Progenitor cell of endocrine pancreas (in vitro differentiated cells): ENCODE measurements at regions not wholly inside any gene's neighbourhood (a gene's known extent, or its start where the extent isn't known, plus 50 kb on each side); places are given as distances from the start of the nearest gene placed in this dataset.

Experiments
- DNase-seq: peaks from one replicate; pipeline ENCODE4 v3.0.0; 2021; ENCODE audit warnings: low spot score; ENCODE audit not compliant: unreplicated experiment
- H3K27ac Mint-ChIP-seq: 2 replicates; pipeline ENCODE4 v1.8.0; 2021; ENCODE audit warnings: mild to moderate bottlenecking, moderate library complexity, mixed read lengths
- H3K27me3 Mint-ChIP-seq: 2 replicates; pipeline ENCODE4 v1.8.0; 2021; ENCODE audit warnings: mixed read lengths
- H3K36me3 Mint-ChIP-seq: 2 replicates; pipeline ENCODE4 v1.8.0; 2022; ENCODE audit warnings: mixed read lengths; ENCODE audit not compliant: insufficient read depth
- H3K4me1 Mint-ChIP-seq: 2 replicates; pipeline ENCODE4 v1.8.0; 2021; ENCODE audit warnings: low read depth, mixed read lengths
- H3K4me3 Mint-ChIP-seq: 2 replicates; pipeline ENCODE4 v1.8.0; 2021; ENCODE audit warnings: low read depth, mild to moderate bottlenecking, moderate library complexity, mixed read lengths
- H3K9me3 Mint-ChIP-seq: 2 replicates; pipeline ENCODE4 v1.8.0; 2021; ENCODE audit warnings: low read depth, mixed read lengths
- CTCF ChIP-seq: fragments of 200-600 bp; sonication (generic); IDR thresholded peaks from one replicate; pipeline ENCODE4 v1.5.0; 2021; ENCODE audit warnings: antibody characterized with exemption, mild to moderate bottlenecking; ENCODE audit not compliant: unreplicated experiment

- H3K27ac Mint-ChIP-seq, result no peak overlapping the region
- no peak for DNase-seq
- no peak for TF ChIP-seq CTCF
- no peaks in the 10 kb centered on the region for H3K27me3 Mint-ChIP-seq
- no peak overlapping the region for H3K4me3 Mint-ChIP-seq
- no peaks in the 10 kb centered on the region for H3K4me1 Mint-ChIP-seq
- H3K9me3 Mint-ChIP-seq, result no peaks in the 10 kb centered on the region
- no peaks in the 10 kb centered on the region for H3K36me3 Mint-ChIP-seq
Measured at GRCh38 chr18:40058811-40059570, 1896.0 kb upstream of the PIK3C3 start.

GRCh38 chr18:40056079-40056692 lies 1898.8 kb upstream of the PIK3C3 start:
- Mint-ChIP-seq H3K36me3 (no peaks in the 10 kb centered on the region), H3K4me1 (no peaks in the 10 kb centered on the region), H3K4me3 (no peak overlapping the region), H3K27ac (no peak overlapping the region), H3K27me3 (no peaks in the 10 kb centered on the region), H3K9me3 (no peaks in the 10 kb centered on the region)
- no peak for TF ChIP-seq CTCF
- DNase-seq, result no peak

DNA sequence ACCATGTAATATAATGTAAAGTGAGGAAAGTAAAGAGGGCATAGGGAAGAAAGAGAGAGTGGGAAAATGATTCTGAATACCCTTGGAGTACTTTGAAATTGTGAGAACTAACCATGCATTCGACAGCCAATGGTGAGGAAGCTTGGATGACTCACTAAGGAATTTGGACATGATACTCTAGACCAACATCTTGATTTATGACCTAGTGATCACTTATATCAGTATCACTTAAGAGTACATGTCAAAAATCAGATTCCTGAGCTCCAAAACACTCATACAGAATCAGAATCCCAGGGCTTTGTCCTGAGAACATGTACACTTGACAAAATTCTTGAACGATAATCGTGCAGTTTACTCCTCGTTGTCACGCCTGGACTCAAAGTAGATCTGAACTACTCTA lies 1899.8 kb upstream of the PIK3C3 start:
- TF ChIP-seq CTCF, result no peak
- Mint-ChIP-seq H3K36me3 (no peaks in the 10 kb centered on the region), H3K9me3 (no peaks in the 10 kb centered on the region), H3K4me3 (no peak overlapping the region), H3K27ac (no peak overlapping the region), H3K4me1 (no peaks in the 10 kb centered on the region), H3K27me3 (no peaks in the 10 kb centered on the region)
- DNase-seq, result no peak

GRCh38 chr18:40049716-40050115 lies 1905.3 kb upstream of the PIK3C3 start:
- H3K4me3 Mint-ChIP-seq, result no peak overlapping the region
- H3K4me1 Mint-ChIP-seq, result no peaks in the 10 kb centered on the region
- no peaks in the 10 kb centered on the region for H3K36me3 Mint-ChIP-seq
- no peaks in the 10 kb centered on the region for H3K27me3 Mint-ChIP-seq
- H3K27ac Mint-ChIP-seq, result no peak overlapping the region
- no peaks in the 10 kb centered on the region for H3K9me3 Mint-ChIP-seq
- no peak for TF ChIP-seq CTCF
- no peak for DNase-seq

DNA sequence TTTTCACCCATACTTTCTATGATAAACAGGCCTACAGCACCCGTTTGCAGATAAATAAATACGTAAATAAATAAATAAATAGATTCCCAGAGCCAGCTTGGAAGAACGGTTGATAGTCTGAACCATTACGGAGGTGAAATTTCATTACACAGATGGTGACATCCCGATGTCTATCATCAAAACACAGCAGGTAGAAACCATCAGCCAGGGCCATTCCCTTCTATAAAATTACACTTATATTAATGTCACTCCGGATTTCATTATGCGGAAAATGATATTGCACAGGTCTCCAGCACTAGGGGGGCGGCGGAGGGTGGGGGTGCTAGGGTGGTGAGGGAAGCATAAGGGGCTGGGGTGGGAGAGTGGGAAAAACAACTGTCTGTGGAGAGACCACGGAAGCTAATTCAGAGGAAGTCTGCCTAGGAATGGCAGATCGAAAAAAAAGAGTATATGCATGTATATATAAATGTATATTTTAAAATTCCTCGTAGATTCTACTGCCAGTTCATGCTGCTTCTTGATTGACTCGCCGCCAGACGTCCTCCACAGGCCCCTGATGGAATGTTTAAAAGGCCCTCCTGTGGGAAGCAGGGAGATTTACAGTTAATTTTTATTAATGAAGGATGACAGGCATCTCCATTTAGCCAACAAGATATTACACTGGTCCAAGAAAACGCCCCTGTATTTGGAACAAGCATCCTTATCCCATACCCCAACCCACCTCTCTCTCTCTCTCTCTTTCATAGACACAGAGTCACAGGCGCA lies 1906.0 kb upstream of the PIK3C3 start:
- no peak for TF ChIP-seq CTCF
- Mint-ChIP-seq H3K4me3 (no peak overlapping the region), H3K9me3 (no peaks in the 10 kb centered on the region), H3K27me3 (no peaks in the 10 kb centered on the region), H3K36me3 (no peaks in the 10 kb centered on the region), H3K4me1 (no peaks in the 10 kb centered on the region), H3K27ac (no peak overlapping the region)
- DNase-seq, result no peak
